ENCODE measurements at regions not wholly inside any gene's neighbourhood (a gene's known extent, or its start where the extent isn't known, plus 50 kb on each side); places are given as distances from the start of the nearest gene placed in this dataset.
A peak's percentile ranks its signal among the peaks of the same experiment; 100 is the strongest.
"Not testable (repeated sequence)": the region's sequence is repeated elsewhere in the genome, so short reads cannot be mapped to it uniquely, and the experiment has no call there.

DNA sequence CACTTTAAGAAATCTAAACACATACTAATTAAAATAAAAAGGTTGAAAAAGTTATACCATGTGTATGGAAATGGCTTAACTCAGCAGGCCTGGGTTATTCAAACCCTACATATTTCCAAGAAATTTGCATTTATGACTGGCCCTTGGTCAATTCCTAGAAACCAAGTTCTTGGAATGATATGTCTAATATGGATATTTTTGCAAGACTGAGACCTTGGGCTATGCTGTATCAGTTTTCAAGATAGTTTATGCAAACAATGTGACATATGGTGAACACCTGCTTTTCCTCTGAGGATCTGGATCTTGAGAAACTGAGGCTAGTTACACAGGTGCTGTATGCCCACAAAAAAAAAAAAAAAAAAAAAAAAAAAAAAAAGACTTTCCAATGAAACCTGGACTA, 536.9 kb upstream of the HS3ST5 start:
- no peak for DNase-seq

GRCh38 chr6:114878091-114878490, 535.3 kb upstream of the HS3ST5 start:
- no peak for DNase-seq

GRCh38 chr6:114874410-114874809, 531.6 kb upstream of the HS3ST5 start:
- DNase-seq = no peak

- DNase-seq = not testable (repeated sequence)
These were observed 522.7 kb upstream of the HS3ST5 start for GRCh38 chr6:114865506-114865905.

GRCh38 chr6:114863610-114864009, 520.8 kb upstream of the HS3ST5 start:
- no peak for DNase-seq

DNA sequence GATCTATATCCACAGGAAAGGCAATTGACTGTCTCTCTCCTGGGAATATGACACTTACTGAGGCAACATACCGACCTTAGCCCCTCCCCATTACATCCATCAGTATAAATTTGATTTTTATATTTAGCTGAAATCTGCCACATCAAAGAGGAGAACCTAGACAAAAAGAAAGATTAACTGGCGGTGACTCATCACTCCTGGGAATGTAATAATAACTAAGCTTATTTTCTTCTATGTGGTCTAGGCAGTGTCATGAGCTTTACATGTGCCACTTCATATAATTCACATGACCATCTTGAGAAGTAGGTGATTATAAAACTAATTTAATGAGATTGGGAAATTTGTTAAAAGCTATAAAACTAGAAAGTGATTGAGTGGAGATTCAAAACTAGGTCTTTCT, 520.0 kb upstream of the HS3ST5 start:
- DNase-seq = no peak

- DNase-seq = no peak
These were observed 519.2 kb upstream of the HS3ST5 start for GRCh38 chr6:114862064-114862463.

DNA sequence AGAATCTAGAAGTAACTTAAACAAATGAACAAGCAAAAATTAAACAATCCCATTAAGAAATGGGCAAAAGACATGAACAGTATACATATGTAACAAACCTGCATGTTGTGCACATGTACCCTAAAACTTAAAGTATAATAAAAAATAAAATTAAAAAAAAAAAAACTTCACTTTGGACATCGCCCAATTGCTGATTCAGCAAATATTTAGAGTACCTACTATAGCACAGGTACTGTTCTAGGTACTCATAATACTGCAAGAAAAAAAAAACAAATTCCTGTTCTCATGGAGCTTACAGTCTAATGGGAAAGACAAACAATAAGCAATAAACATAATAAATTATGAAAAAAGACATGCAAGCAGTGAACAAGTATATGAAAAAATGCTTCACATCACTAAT, 501.5 kb upstream of the HS3ST5 start:
- no peak for DNase-seq

DNA sequence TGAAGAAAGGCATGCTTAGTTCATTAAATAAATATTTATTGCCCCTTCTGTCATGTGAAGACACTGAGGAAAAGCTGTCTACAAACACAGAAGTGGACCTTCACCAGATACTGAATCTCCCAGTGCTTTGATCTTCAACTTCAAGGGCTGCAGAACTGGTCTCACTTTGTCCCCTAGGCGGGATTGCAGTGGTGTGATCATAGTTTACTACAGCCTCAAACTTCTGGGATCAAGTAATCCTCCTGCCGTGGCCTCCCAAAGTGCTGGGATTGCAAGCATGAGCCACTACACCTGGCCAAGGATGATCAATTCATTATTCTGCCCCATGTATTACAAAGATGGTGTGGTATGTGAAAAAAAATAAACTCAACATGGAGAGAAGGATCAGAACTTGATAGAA, 496.2 kb upstream of the HS3ST5 start:
- DNase-seq = no peak

DNA sequence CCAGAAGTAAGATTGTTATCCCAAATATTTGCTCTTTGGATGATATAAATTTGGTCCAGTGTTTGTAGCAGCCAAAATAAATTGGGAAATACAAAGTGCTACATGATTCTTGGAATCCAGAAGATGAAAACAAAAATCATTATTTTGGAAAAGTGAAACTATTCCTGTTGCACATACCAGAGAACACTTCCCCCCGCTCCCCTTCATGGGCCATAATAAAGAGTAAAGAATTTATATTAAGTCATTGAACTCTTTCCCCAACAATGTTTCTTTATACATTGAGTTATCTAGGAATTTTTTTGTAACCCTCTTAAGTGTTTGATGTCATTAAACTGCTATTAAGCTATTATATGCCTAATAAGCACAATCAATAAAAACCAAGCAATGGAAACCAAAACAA, 490.4 kb upstream of the HS3ST5 start:
- DNase-seq = no peak

GRCh38 chr6:114830515-114830914, 487.7 kb upstream of the HS3ST5 start:
- DNase-seq = no peak

DNA sequence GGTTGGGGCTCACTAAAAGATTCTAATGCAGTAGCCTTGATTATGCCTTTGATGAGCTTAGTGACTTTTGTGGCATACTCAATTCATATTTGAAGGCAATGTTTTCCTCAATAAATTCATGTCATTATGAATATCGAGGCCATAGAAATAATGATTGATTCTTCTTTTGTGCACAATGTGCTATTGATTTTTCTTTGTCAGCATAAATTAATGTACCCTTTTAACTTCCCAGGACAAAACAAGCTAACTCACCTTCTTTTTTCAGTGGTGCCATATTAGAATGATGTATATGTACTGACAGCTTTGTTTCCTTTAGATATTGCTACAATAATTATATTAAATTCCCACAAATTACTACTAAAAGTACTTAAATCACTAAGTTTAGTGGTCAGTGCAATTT, 484.3 kb upstream of the HS3ST5 start:
- no peak for DNase-seq

DNA sequence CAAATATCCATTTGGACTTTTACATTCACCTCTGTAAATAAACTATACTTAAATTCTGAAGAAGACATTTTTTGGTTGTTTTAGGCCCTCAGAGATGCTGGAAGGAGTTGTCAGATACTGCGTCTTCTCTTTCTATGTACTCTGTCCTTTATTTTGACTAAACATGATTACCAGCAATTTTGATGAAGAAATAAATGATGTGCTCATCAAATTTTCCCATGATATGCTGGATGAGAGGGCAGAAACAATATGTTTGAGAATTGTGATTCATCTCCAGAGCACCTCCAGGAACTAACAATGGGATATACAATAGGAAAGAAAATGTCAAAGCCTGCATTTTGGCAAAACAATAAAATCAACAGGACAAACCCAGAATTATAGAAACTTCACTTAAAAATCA, 481.6 kb upstream of the HS3ST5 start:
- DNase-seq = no peak

DNA sequence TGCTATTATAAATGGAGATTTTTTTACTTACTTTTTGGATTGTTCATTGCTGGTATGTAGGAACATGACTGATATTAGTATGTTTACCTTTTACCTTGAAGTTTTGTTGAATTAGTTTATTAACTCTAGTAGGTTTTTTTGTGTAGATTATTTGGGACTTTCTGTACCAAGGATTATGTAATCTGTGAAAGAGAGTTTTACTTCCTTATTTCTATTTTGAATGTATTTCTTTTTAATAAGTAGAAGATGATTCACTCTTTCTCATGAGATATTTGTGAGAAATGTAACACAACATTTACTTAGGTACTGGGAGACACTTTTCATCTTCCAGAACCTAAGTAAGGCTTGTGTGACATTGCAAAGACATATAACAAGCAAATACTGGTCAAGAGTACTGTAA, 473.9 kb upstream of the HS3ST5 start:
- no peak for DNase-seq

GRCh38 chr6:114810468-114810867, 467.6 kb upstream of the HS3ST5 start:
- no peak for DNase-seq

- not testable (repeated sequence) for DNase-seq
These were observed 462.6 kb upstream of the HS3ST5 start for GRCh38 chr6:114805426-114805825.

GRCh38 chr6:114796576-114796975, 453.8 kb upstream of the HS3ST5 start:
- no peak for DNase-seq

DNA sequence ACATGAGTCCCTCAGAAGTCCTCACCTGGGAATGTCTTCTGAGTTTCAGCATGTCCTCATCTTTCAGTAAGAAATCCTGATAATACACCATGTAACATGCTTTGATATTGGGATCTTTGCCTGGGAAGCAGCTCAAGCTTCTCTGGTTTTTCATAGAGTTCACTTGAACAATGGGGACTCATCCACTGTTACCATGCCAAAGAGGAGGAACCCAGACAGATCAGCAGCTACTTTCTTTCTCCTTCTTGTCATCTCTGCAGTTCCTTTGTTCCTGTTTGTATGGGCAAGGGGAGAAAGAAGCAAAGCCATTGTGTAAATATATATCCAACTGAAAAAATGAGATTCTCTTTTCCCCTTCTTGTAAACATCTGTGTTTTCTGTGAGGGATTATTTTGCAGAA, 450.6 kb upstream of the HS3ST5 start:
- DNase-seq = no peak

- DNase-seq = no peak
These were observed 442.7 kb upstream of the HS3ST5 start for GRCh38 chr6:114785235-114786127.

DNA sequence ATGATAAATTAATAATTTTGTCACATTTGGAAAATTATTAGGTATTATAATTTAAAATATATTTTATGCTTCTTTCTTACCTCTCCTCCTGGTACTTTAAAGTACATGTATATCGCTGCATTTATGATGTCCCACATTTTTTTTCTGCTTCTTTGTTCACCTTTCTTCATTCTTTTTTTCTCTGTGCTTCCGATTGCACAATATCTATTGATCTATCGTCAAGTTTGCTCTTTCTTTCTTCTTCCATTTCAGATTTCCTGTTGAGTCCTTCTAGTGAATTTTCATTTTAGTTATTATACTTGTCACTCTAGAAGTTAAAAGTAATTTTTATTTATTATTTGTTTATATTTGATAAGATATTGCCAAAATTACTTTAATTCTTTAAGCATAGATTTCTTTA, 441.0 kb upstream of the HS3ST5 start:
- no peak for DNase-seq

DNA sequence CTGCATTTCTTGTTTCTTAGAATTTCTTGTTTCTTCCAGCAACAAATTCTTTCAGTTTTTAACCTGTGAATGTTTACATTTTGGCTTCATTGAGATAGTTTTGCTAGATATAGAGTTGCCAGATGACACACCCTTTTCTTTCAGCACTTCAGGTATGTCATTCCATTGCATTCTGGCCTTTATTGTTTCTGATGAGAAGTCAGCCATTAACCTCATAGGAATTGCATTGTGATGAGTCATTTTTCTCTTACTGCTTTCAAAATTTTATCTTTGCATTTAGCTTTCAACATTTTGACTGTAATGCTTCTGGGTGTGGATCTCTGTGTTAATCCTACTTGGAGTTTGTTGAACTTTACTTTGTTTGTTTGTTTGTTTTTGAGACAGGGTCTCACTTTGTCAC, 440.3 kb upstream of the HS3ST5 start:
- no peak for DNase-seq

DNA sequence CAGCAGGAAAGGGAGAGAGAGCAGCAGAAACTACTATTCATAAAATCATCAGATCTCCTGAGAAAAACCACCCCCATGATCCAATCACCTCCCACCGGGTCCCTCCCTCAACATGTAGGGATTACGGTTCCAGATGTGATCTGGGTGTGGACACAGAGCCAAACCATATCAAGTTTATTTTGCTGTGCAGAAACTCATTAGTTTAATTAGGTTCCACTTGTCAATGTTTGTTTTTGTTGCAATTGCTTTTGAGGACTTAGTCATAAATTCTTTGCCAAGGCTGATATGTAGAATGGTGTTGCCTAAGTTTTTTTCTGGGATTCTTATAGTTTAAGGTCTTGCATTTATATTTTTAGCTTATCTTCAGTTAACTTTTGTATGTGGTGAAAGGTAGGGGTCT, 422.0 kb upstream of the HS3ST5 start:
- no peak for DNase-seq

DNA sequence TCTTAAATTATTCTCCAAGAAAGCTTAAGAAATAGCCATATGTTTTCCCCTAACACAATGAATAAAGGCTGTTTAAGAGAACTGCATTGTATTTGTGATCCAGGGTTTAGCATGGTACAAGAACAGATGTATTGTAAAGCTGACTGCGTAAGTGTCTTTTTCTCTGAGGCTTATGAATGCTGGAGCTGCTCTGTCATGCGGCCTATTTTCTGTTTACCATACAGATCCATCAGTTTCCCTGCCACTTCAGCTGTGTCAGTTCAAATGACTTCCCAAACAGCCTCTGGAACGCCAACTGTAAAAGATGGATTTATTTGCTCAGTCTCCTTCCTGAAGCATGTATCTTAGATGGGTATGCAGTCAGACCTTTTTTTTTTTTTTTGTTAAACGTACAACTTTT, 419.3 kb upstream of the HS3ST5 start:
- no peak for DNase-seq

GRCh38 chr6:114747995-114748625, 405.3 kb upstream of the HS3ST5 start:
- DNase-seq = peak; percentile 53 to 70

GRCh38 chr6:114740547-114740946, 397.7 kb upstream of the HS3ST5 start:
- DNase-seq = no peak

All from Kasumi-1 (cell line).